GM12864 (cell line): ENCODE measurements at regions not wholly inside any gene's neighbourhood (a gene's known extent, or its start where the extent isn't known, plus 50 kb on each side); places are given as distances from the start of the nearest gene placed in this dataset.

Experiments
- DNase-seq: peaks from one replicate; pipeline ENCODE4 v3.0.0-alpha.2; 2011; ENCODE audit warnings: low read depth
- H3K4me3 ChIP-seq: 2 replicates; pipeline ENCODE4 v1.5.1; 2011; ENCODE audit warnings: mild to moderate bottlenecking, low read depth, low read length, control low read depth
- CTCF ChIP-seq: IDR thresholded peaks from 2 replicates; pipeline ENCODE4 v1.5.1; 2011; ENCODE audit warnings: low read depth, mild to moderate bottlenecking, moderate library complexity, low read length, control low read depth, inconsistent platforms; ENCODE audit errors: missing control alignments

DNA sequence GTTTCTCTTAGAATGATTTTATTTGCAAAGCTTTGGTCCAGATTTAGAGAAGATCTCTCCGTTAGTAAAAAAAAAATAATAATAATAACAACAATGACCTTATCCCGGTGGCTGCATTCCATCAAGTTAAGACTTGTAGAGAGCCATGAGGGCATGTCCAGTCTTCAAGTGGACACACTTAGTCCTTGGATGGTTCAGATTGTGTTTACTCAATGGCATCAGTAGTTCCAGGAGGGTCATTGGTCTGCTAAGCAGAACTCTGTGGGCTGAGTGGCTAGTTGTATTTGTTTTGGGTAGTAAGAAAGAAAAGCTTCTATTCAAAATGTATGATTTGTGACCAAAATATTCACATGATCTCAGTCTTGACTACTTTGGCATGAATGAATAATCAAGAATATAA lies 116.3 kb upstream of the UBE2E2 start:
- no peak for TF ChIP-seq CTCF
- DNase-seq, result no peak
- no peak overlapping the region for H3K4me3 ChIP-seq

DNA sequence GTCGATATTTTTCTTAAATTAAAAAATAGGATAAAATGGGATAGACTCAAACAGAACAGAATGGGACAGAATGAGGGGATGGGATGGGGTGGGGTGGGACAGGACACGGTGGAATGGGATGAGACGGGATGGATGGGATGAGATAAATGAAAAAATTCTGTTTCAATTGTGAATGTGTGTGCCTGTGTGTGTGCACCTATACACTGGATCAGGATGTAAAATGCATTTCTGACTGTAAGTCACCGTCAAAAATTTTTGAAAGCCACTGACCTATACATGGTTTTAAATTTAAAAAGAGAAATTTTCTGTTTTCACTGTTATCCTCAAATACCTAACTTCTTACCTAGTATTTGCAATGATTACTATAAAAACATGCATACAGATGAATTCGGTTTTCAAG lies 108.7 kb upstream of the UBE2E2 start:
- TF ChIP-seq CTCF, result no peak
- no peak for DNase-seq
- no peak overlapping the region for H3K4me3 ChIP-seq

GRCh38 chr3:23094890-23095462 lies 108.2 kb upstream of the UBE2E2 start:
- no peak for TF ChIP-seq CTCF
- H3K4me3 ChIP-seq, result no peak overlapping the region
- no peak for DNase-seq

- no peak overlapping the region for H3K4me3 ChIP-seq
- no peak for DNase-seq
- no peak for TF ChIP-seq CTCF
These were observed 107.1 kb upstream of the UBE2E2 start for GRCh38 chr3:23096041-23096440.

- no peak overlapping the region for H3K4me3 ChIP-seq
- TF ChIP-seq CTCF, result no peak
- DNase-seq, result no peak
These were observed 104.1 kb upstream of the UBE2E2 start for GRCh38 chr3:23099021-23099420.

DNA sequence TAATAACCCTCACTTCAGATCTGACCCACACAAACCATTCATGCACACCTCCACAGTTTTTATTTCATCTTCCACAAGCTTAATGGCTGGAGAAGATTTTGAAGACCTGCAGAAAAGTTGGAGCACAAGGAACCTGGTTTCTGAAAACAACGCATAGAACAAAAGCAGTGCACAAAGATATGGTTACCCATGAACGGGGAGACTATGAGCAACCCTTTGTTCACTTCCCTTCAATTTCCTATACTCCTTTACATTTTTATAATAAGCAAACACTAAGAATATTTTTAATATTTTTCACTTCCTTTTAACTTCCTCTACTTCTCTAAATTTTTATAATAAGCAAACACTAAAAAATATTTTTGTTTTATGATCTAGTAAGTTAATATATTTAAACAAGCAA lies 103.5 kb upstream of the UBE2E2 start:
- no peak for DNase-seq
- no peak for TF ChIP-seq CTCF
- no peak overlapping the region for H3K4me3 ChIP-seq

- no peak for TF ChIP-seq CTCF
- no peak for DNase-seq
- H3K4me3 ChIP-seq, result no peak overlapping the region
These were observed 103.0 kb upstream of the UBE2E2 start for GRCh38 chr3:23100106-23100505.
